ENCODE measurements at regions not wholly inside any gene's neighbourhood (a gene's known extent, or its start where the extent isn't known, plus 50 kb on each side); places are given as distances from the start of the nearest gene placed in this dataset.
"Not testable (repeated sequence)": the region's sequence is repeated elsewhere in the genome, so short reads cannot be mapped to it uniquely, and the experiment has no call there.

DNA sequence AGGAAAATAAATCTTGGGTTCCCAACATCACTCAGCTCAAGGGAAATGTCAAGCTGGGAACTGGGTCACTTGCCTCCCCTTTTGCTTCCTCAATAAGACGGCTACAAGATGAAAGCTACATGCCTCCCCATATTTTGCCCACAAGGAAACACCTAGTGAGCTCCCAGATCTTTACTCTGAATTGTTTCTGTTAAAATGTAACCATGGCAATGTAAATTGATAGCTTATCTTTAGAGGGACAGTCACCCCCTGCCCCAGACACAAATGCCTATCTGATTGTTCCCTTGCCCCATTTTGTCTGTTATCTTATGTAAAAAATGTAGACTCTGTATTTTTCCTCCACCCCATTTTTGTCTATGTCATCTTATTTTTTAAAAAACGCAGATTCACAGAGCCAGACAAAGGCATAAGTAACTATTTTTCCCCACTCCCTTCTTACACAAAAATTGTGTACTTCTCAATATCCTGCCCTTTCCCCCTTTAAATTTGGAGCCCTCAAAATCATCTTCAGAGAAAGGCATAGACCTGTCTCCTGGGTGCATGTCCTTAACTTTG lies 288.7 kb upstream of the ERCC4 start:
- no peak for DNase-seq (ENCODE audit: low read depth)

- no peak for DNase-seq (ENCODE audit: low read depth)
Observed at GRCh38 chr16:13631916-13632315, 288.0 kb upstream of the ERCC4 start.

- DNase-seq (ENCODE audit: low read depth), result not testable (repeated sequence)
Observed at GRCh38 chr16:13632504-13632903, 287.4 kb upstream of the ERCC4 start.

GRCh38 chr16:13633391-13633861 lies 286.5 kb upstream of the ERCC4 start:
- no peak for DNase-seq (ENCODE audit: low read depth)

GRCh38 chr16:13634253-13634652 lies 285.7 kb upstream of the ERCC4 start:
- DNase-seq (ENCODE audit: low read depth), result no peak

DNA sequence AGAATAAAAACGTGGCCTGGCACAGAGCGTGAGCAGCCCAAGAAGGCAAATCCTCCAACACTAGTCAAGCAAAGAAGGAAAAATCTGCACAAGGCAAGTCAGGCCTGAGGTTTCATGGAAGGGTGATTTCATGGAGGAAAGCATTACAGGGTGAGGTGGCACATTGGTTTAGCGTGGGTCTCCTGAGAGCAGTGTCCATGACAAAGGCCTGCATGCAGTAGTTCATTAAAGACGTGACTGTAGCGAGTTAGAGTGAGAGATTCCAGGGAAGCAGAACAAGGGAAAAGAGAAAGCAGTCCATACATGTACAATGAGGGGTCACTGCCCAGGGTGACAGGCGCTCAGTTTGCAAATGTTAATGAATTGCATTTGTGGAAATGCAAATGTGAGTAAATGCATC lies 285.0 kb upstream of the ERCC4 start:
- no peak for DNase-seq (ENCODE audit: low read depth)

DNA sequence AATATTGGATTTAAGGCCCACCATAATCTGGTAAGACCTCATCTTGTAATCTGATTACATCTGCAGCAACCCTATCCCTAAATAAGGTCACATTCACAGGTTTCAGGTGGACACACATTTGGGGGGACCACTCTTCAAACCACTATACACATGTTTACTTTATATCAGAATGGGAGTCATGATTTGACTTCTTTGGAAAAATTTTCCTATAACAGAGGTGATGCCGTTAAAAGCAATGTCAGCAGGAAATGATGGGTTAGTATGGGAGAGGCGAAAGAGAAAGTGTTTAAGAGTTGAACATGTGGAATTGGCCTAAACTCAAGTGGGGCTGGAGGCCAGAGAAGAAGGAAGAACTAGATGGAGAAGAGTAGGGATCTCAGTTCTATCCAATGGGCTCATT lies 281.7 kb upstream of the ERCC4 start:
- no peak for DNase-seq (ENCODE audit: low read depth)

DNA sequence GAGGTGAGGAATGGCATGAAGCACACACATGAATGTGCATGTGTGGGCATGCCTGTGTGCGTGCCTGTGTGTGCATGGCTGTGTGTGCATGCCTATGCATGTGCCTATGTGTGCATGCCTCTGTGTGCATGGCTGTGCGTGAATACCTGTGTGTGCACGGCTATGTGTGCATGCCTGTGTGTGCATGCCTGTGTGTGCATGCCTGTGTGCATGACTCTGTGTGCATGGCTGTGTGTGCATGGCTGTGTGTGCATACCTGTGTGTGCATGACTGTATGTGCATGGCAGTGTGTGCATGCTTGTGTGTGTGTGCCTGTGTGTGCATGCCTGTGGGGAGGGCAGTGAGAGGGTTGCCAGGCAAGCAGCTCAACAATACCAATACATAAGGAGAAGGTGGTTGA lies 276.5 kb upstream of the ERCC4 start:
- no peak for DNase-seq (ENCODE audit: low read depth)

- no peak for DNase-seq (ENCODE audit: low read depth)
Observed at GRCh38 chr16:13645601-13646245, 274.2 kb upstream of the ERCC4 start.

DNA sequence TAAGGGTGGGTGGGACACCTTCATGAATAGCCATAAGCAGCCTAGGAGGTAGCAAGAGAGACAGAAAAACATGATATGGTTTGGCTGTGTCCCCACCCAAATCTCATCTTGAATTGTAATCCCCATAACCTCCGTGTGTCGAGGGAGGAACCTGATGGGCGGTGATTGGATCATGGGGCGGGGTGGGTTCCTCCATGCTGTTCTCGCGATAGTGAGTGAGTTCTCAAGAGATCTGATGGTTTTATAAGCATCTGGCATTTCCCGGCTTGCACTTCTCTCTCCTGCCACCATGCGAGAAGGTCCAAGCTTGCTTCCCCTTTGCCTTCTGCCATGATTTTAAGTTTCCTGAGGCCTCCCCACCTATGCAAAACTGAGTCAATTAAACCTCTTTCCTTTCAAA lies 259.1 kb upstream of the ERCC4 start:
- no peak for DNase-seq (ENCODE audit: low read depth)

DNA sequence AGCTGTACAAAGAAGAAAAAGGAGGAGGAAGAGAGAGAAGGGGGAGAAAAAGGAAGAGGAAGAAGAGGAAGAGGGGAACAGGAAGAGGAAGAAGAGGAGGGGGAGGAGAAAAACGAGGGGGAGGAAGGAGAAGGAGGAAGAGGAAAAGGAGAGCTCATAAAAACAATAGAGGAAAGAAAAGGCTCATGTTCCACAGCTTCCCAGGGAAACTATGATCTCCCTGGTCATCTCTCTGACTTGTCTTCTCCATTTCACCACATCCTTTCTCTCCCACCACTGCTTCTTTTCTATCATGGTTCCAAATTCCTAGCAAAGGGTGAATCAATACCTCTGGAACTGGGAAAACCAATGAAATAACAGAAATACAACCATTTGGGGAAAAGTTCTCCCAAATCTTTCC lies 254.1 kb upstream of the ERCC4 start:
- no peak for DNase-seq (ENCODE audit: low read depth)

DNA sequence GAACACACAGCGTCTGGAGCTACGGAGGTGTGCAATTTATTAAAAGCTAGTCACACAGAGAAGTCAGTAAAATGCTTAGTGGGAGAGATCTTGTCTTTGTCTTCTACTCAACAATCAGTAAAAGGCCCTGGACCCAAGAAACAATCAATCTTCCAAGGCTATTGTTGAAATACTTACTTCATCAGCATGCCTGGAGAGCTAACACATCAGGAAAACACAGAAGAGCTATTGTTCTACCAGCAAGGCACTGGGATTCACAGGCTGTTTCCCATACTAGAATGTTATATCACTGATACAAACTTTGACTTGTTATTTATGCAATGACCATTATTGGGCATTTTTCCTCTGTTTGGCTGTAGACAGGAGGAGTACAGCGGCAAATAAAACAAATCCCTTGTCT lies 247.8 kb upstream of the ERCC4 start:
- no peak for DNase-seq (ENCODE audit: low read depth)

DNA sequence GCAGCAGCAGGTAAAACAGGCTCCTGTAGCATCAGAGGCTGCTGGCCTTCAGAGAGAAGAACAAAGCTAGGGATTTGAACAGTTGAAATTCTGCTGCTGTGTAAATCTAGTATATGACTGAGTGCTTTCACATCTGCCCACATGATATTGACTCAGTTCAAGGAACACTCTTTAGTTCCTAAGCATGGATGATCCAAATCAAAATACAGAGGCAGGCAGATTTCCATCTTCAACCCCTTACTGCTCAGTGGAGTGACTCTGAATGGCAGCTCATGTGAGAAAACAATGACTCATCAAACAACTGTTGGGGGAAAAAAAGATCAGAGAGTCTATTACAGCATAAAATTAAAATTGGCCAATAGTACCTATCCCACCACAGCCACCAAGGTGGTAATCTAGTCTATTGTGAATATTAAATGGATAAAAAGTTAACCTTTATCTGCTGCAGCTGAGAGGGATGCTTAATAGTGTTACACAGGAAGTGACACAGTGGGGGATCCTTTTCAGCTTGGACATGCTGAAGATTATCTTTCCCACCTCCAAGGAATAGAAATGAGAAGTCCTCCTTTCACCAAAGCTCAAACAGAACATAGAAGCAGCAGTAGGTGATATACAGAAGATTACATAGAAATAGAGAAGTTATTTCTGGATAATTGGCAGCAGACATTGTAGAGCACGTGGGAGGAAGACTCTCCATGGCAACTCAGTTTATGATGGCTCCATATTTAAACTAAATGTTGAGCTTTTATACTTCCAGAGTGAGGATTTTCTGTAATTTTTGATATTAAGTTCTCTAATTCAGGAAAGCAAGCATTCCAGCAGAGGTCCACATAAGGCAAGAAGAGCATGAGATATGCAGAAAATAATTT lies 239.7 kb upstream of the ERCC4 start:
- DNase-seq (ENCODE audit: low read depth), result no peak

DNA sequence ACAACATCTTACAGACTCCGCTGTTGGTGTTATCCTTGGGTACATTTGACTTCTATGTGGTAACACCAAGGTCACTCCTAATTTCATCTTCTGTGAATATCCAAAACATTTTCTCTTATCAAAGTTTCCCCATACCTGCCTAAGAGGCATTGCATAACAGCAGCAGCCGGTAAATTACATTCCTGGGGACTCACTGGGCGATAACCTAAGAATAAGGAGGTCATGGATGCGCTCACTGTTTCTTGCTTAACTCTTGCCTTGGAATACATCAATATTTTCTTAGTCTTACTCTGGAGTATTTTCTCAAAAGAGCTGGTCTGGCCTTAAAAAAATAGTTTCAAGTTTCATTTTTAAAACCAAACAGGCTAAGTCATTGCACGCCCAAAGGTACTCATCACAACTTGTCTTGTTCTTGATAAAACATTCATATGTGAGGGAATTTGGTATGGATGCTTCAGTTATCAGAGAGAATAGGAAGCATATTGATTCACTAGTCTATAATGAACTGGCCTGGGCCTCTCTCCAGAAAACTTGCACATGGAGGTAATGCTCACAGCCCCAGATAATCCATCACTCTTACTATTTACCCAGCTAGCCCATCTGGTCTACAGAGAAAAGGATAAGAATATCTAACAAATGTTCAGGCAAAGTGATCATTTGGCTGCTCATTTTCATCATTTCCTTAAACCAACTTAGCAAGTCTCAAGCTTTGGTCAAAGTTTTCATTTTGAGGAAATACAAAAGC lies 235.0 kb upstream of the ERCC4 start:
- DNase-seq (ENCODE audit: low read depth), result no peak

DNA sequence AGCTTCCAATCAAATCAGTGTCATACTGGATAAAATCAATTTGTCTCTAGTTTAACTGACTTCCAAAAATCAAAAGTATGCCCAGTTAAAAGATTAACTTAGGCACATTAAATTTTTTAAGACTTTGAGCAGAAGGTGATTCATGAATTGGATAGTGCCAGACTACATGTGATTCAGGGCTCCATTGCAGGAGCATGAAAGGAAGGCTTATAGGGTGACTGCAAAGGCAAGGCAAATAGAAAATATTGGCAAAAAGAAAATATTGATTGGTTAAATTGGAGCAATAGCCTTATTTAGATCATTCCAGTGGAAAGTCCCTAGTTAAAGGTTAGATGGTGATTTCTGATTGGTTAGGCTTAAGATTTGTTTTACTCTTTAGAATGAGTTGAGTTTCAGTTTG lies 223.9 kb upstream of the ERCC4 start:
- DNase-seq (ENCODE audit: low read depth), result no peak

- DNase-seq (ENCODE audit: low read depth), result no peak
Observed at GRCh38 chr16:13697013-13697412, 222.9 kb upstream of the ERCC4 start.

GRCh38 chr16:13697568-13697967 lies 222.4 kb upstream of the ERCC4 start:
- no peak for DNase-seq (ENCODE audit: low read depth)

GRCh38 chr16:13702614-13703013 lies 217.3 kb upstream of the ERCC4 start:
- no peak for DNase-seq (ENCODE audit: low read depth)

GRCh38 chr16:13708347-13709120 lies 211.4 kb upstream of the ERCC4 start:
- DNase-seq (ENCODE audit: low read depth), result no peak

GRCh38 chr16:13718748-13719147 lies 201.2 kb upstream of the ERCC4 start:
- DNase-seq (ENCODE audit: low read depth), result no peak

GRCh38 chr16:13727943-13728342 lies 192.0 kb upstream of the ERCC4 start:
- DNase-seq (ENCODE audit: low read depth), result no peak

GRCh38 chr16:13733561-13733960 lies 186.4 kb upstream of the ERCC4 start:
- DNase-seq (ENCODE audit: low read depth), result no peak
